AG04449 (cell line): ENCODE measurements at regions not wholly inside any gene's neighbourhood (a gene's known extent, or its start where the extent isn't known, plus 50 kb on each side); places are given as distances from the start of the nearest gene placed in this dataset.

Experiments used
- CTCF ChIA-PET: fragments of 350-600 bp; formaldehyde crosslinking; extraction: SDS; loops from one replicate; lab custom pipeline; 2021; ENCODE audit warnings: antibody characterized with exemption; lab: Yijun Ruan, JAX
- POLR2A ChIA-PET: fragments of 400-600, 350-600 bp; formaldehyde crosslinking; extraction: SDS; loops from one replicate; lab custom pipeline; 2020; ENCODE audit warnings: antibody characterized with exemption, inconsistent platforms; lab: Yijun Ruan, JAX
- DNase-seq: peaks from one replicate; pipeline ENCODE4 v3.0.0-alpha.2; 2010; ENCODE audit warnings: low read depth, low spot score
- H3K4me3 ChIP-seq: 2 replicates; pipeline ENCODE4 v1.5.1; 2011; ENCODE audit warnings: low read depth, mild to moderate bottlenecking, control low read depth, low read length
- CTCF ChIP-seq: IDR thresholded peaks from one replicate; pipeline ENCODE4 v1.5.1; 2011; ENCODE audit warnings: mild to moderate bottlenecking, moderate library complexity, low read length, control low read depth, inconsistent platforms; ENCODE audit not compliant: insufficient read depth; ENCODE audit errors: missing control alignments

- no peak for DNase-seq
- H3K4me3 ChIP-seq: no peak overlapping the region
- TF ChIP-seq CTCF: no peak
- ChIA-PET CTCF (interaction anchor here (0.7 to 1.7 kb wide), 4 partner anchors 10 to 179 kb away, joined by 3 to 4 read pairs (median 4); no protein-coding TSS in a partner anchor), POLR2A (no interaction called here)
Measured at GRCh38 chr1:67580691-67581403, 104.2 kb upstream of the GADD45A start.

DNA sequence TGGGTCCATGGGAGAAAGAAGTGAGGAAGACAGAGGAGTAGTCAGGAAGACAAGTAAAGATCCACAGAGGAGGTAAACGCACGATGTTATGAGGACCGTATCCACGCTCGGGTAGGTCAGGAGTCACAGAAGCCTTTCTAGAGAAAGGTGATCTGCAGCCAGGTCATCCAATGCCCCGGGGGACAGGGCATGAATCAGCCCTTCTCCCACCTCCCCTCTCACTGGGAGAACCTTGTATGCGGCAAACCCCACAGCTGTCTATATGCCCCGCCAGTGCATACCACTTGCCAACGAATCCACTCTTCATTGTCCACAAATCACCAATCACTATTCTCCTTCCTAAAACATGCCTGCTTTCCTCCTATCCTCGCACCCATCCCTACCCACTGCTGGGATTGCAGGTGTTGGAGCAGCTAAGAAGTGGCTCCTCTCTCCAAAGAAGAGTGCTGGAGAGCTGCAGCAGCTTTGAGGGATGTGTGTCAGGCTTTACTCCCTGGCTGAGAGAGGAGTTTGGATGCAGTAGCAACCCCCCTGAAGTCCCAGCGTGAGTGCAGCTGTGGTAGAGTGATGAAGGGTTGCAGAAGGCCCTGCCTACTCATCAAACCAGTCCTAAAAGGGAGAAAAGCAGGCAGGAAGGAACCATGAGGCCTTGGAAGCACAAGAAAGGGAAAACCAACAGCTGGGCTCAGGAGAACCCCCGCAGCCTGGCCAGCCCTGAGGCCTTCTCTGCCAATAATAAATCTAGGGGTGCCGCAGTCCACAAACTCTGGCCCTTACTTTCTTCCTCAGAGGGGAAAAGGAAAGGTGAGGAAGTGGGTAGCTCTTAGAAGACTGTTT lies 102.2 kb upstream of the GADD45A start:
- no peak for DNase-seq
- no peak for TF ChIP-seq CTCF
- H3K4me3 ChIP-seq: no peak overlapping the region
- POLR2A ChIA-PET: interaction anchor here (0.7 to 1.2 kb wide), 3 partner anchors 36 to 102 kb away, joined by 3 to 6 read pairs (median 5); partner anchors contain the start of gene GADD45A
- CTCF ChIA-PET: interaction anchor here (0.9 to 1.3 kb wide), 6 partner anchors 9 to 177 kb away, joined by 3 to 5 read pairs (median 4); no protein-coding TSS in a partner anchor

DNA sequence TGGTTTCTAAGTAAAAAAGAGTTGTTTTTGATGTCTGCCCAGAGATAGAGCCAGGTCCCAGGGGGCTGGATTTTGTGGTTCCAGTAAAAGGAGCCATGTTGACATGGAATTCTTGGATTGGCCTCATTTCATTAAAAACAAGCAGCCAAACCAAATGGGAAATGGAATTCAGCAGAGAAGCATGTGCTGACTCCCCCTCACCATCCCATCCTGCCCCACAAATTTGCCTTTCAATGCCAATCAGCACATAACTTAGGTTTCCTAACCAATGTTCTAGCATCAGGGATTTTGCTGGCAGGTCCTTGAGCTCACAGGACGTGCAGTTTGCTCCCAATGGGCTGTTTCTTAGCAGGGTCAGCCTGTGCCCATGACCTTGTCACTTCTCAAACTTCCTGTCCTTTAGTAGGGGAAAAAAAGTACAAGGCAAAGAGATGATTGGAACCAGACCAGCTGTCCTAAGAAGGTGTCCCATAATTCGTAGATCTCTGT lies 101.5 kb upstream of the GADD45A start:
- no peak for DNase-seq
- ChIA-PET CTCF (interaction anchor here (0.9 to 2.2 kb wide), 5 partner anchors 11 to 22 kb away, joined by 3 to 9 read pairs (median 4); no protein-coding TSS in a partner anchor), POLR2A (interaction anchor here (0.7 to 1.2 kb wide), 2 partner anchors 35 to 102 kb away, joined by 5 to 6 read pairs; partner anchors contain the start of gene GADD45A)
- no peak for TF ChIP-seq CTCF
- no peak overlapping the region for H3K4me3 ChIP-seq

- no peak for DNase-seq
- ChIA-PET POLR2A (no interaction called here), CTCF (interaction anchor here (0.9 to 2.2 kb wide), 3 partner anchors 14 to 176 kb away, joined by 3 to 9 read pairs (median 7); no protein-coding TSS in a partner anchor)
- TF ChIP-seq CTCF: no peak
- H3K4me3 ChIP-seq: no peak overlapping the region
Measured at GRCh38 chr1:67584938-67585337, 100.1 kb upstream of the GADD45A start.

GRCh38 chr1:67586596-67586995 lies 98.4 kb upstream of the GADD45A start:
- no peak for TF ChIP-seq CTCF
- no peak overlapping the region for H3K4me3 ChIP-seq
- no peak for DNase-seq
- ChIA-PET POLR2A (no interaction called here), CTCF (interaction anchor here (0.9 kb wide), 1 partner anchor 25 kb away, joined by 5 read pairs; no protein-coding TSS in a partner anchor)
